Thymus (tissue), 11 donors: ENCODE measurements at regions not wholly inside any gene's neighbourhood (a gene's known extent, or its start where the extent isn't known, plus 50 kb on each side); places are given as distances from the start of the nearest gene placed in this dataset.

Source experiments
- DNase-seq, 9 donors: peaks; one replicate each; pipeline ENCODE4 v3.0.0-alpha.2; 2013; ENCODE audit warnings: low spot score in 9 of 9, low read depth in 6 of 9, missing footprints in 1 of 9
- H3K27ac ChIP-seq, 2 donors: one replicate each; pipeline ENCODE4 v1.5.1; 2013; ENCODE audit warnings: control low read depth in 1 of 2, low read depth in 1 of 2, low read length in 1 of 2, mild to moderate bottlenecking in 1 of 2, moderate library complexity in 1 of 2
- H3K27me3 ChIP-seq, 2 donors: one replicate each; pipeline ENCODE4 v1.5.1; 2013; ENCODE audit warnings: low read length in 1 of 2; ENCODE audit not compliant: control insufficient read depth in 2 of 2, insufficient read depth in 1 of 2
- H3K36me3 ChIP-seq, 2 donors: one replicate each; pipeline ENCODE4 v1.5.1; 2013; ENCODE audit warnings: low read length in 1 of 2, mild to moderate bottlenecking in 1 of 2, moderate library complexity in 1 of 2; ENCODE audit not compliant: control insufficient read depth in 2 of 2, insufficient read depth in 2 of 2
- H3K4me1 ChIP-seq, 2 donors: one replicate each; pipeline ENCODE4 v1.5.1; 2013; ENCODE audit warnings: low read length in 2 of 2; ENCODE audit not compliant: control insufficient read depth in 2 of 2, insufficient read depth in 2 of 2
- H3K4me3 ChIP-seq, 2 donors: one replicate each; pipeline ENCODE4 v1.5.1; 2013; ENCODE audit warnings: low read length in 2 of 2, control low read depth in 1 of 2, mild to moderate bottlenecking in 1 of 2
- H3K9me3 ChIP-seq, 2 donors: one replicate each; pipeline ENCODE4 v1.5.1; 2013; ENCODE audit warnings: low read length in 1 of 2, mild to moderate bottlenecking in 1 of 2; ENCODE audit not compliant: control insufficient read depth in 2 of 2, insufficient read depth in 1 of 2
- WGBS: extraction: QIAGEN DNeasy Blood & Tissue Kit; methylation state at CpG from one replicate; pipeline ENCODE4 v1.1.7; 2013; 5-methylcytosine and 5-hydroxymethylcytosine counted together
- donor health status: healthy.

- no peaks in the 10 kb centered on the region for H3K36me3 ChIP-seq
- H3K4me1 ChIP-seq: no peaks in the 10 kb centered on the region
- H3K4me3 ChIP-seq: no peak overlapping the region
- H3K9me3 ChIP-seq: no peaks in the 10 kb centered on the region
- H3K27ac ChIP-seq: no peak overlapping the region
- H3K27me3 ChIP-seq: no peaks in the 10 kb centered on the region
- DNase-seq: no peak
- WGBS: 90% methylated on average over 3 of the region's 3 CpGs
These were observed 867.7 kb upstream of the EEF2KMT start for GRCh38 chr16:5965321-5965720.

- no peak overlapping the region for H3K27ac ChIP-seq
- no peaks in the 10 kb centered on the region for H3K27me3 ChIP-seq
- DNase-seq: no peak
- no peak overlapping the region for H3K4me3 ChIP-seq
- H3K36me3 ChIP-seq: no peaks in the 10 kb centered on the region
- H3K4me1 ChIP-seq: no peaks in the 10 kb centered on the region
- no peaks in the 10 kb centered on the region for H3K9me3 ChIP-seq
- WGBS: 85% methylated on average over 5 of the region's 5 CpGs
These were observed 853.9 kb upstream of the EEF2KMT start for GRCh38 chr16:5951486-5951885.

GRCh38 chr16:5944971-5945370 lies 847.4 kb upstream of the EEF2KMT start:
- Histone ChIP-seq H3K36me3 (no peaks in the 10 kb centered on the region), H3K9me3 (no peaks in the 10 kb centered on the region), H3K4me1 (no peaks in the 10 kb centered on the region), H3K27me3 (no peaks in the 10 kb centered on the region), H3K4me3 (no peak overlapping the region), H3K27ac (no peak overlapping the region)
- 76% methylated on average over 4 of the region's 4 CpGs for WGBS
- no peak for DNase-seq

GRCh38 chr16:5938607-5939006 lies 841.0 kb upstream of the EEF2KMT start:
- WGBS: 94% methylated on average over 1 of the region's 1 CpG
- Histone ChIP-seq H3K4me1 (no peaks in the 10 kb centered on the region), H3K4me3 (no peak overlapping the region), H3K27me3 (no peaks in the 10 kb centered on the region), H3K9me3 (peaks cover 1 to 5% of the 10 kb centered on the region in 2 donors), H3K27ac (no peak overlapping the region), H3K36me3 (no peaks in the 10 kb centered on the region)
- no peak for DNase-seq

GRCh38 chr16:5932906-5933305 lies 835.3 kb upstream of the EEF2KMT start:
- Histone ChIP-seq H3K4me3 (no peak overlapping the region), H3K36me3 (no peaks in the 10 kb centered on the region), H3K27ac (no peak overlapping the region), H3K9me3 (peaks cover 1 to 5% of the 10 kb centered on the region in 2 donors), H3K27me3 (no peaks in the 10 kb centered on the region), H3K4me1 (no peaks in the 10 kb centered on the region)
- WGBS: 62% methylated on average over 9 of the region's 9 CpGs
- no peak for DNase-seq

GRCh38 chr16:5928476-5929065 lies 831.0 kb upstream of the EEF2KMT start:
- 17% methylated on average over 4 of the region's 4 CpGs for WGBS
- DNase-seq: no peak
- H3K27ac ChIP-seq: no peak overlapping the region

GRCh38 chr16:5925850-5926249 lies 828.3 kb upstream of the EEF2KMT start:
- H3K27me3 ChIP-seq: no peaks in the 10 kb centered on the region
- H3K9me3 ChIP-seq: no peaks in the 10 kb centered on the region
- H3K4me3 ChIP-seq: no peak overlapping the region
- DNase-seq: no peak
- no peaks in the 10 kb centered on the region for H3K36me3 ChIP-seq
- no peak overlapping the region for H3K27ac ChIP-seq
- 68% methylated on average over 4 of the region's 4 CpGs for WGBS
- H3K4me1 ChIP-seq: no peaks in the 10 kb centered on the region

More at GRCh38 chr16:5928476-5929065, 831.0 kb upstream of the EEF2KMT start:
- H3K27me3 ChIP-seq: no peaks in the 10 kb centered on the region
- H3K4me1 ChIP-seq: no peaks in the 10 kb centered on the region
- no peaks in the 10 kb centered on the region for H3K9me3 ChIP-seq
- no peaks in the 10 kb centered on the region for H3K36me3 ChIP-seq
- H3K4me3 ChIP-seq: no peak overlapping the region

GRCh38 chr16:5922686-5923085 lies 825.1 kb upstream of the EEF2KMT start:
- Histone ChIP-seq H3K27me3 (no peaks in the 10 kb centered on the region), H3K4me1 (no peaks in the 10 kb centered on the region), H3K4me3 (no peak overlapping the region), H3K36me3 (no peaks in the 10 kb centered on the region), H3K9me3 (no peaks in the 10 kb centered on the region), H3K27ac (no peak overlapping the region)
- WGBS: 85% methylated on average over 2 of the region's 2 CpGs
- no peak for DNase-seq

GRCh38 chr16:5918567-5919130 lies 821.1 kb upstream of the EEF2KMT start:
- WGBS: 59% methylated on average over 4 of the region's 4 CpGs
- H3K4me1 ChIP-seq: no peaks in the 10 kb centered on the region
- no peak for DNase-seq
- no peaks in the 10 kb centered on the region for H3K27me3 ChIP-seq
- H3K36me3 ChIP-seq: no peaks in the 10 kb centered on the region
- no peaks in the 10 kb centered on the region for H3K9me3 ChIP-seq
- no peak overlapping the region for H3K27ac ChIP-seq
- H3K4me3 ChIP-seq: no peak overlapping the region
